Kidney (tissue), 13 donors: ENCODE measurements at regions not wholly inside any gene's neighbourhood (a gene's known extent, or its start where the extent isn't known, plus 50 kb on each side); places are given as distances from the start of the nearest gene placed in this dataset.
A peak's percentile ranks its signal among the peaks of the same experiment; 100 is the strongest.

Experiments used
- DNase-seq, 5 donors: peaks; one replicate each; pipeline ENCODE4 v3.0.0-alpha.2; 2013 to 2020
- FAIRE-seq: peaks from 2 replicates; lab custom pipeline; 2012; peaks lifted over from hg19 to GRCh38; lab: Jason Lieb, UNC
- H3K27ac ChIP-seq, 2 donors: one replicate each; pipeline ENCODE4 v1.7.0; 2013; ENCODE audit warnings: low read depth in 2 of 2, low read length in 2 of 2, inconsistent platforms in 1 of 2
- H3K27me3 ChIP-seq: one replicate; pipeline ENCODE4 v1.7.1; 2013; ENCODE audit warnings: low read length, inconsistent platforms; ENCODE audit not compliant: control insufficient read depth, insufficient read depth
- H3K36me3 ChIP-seq, 3 donors: one replicate each; pipeline versions ENCODE4 v1.7.0 to v1.7.1; 2013; ENCODE audit warnings: low read length in 3 of 3, control low read depth in 1 of 3, inconsistent platforms in 1 of 3; ENCODE audit not compliant: insufficient read depth in 3 of 3, control insufficient read depth in 2 of 3
- H3K4me1 ChIP-seq, 3 donors: one replicate each; pipeline versions ENCODE4 v1.7.0 to v1.7.1; 2013; ENCODE audit warnings: low read length in 3 of 3, inconsistent platforms in 1 of 3, low read depth in 1 of 3; ENCODE audit not compliant: control insufficient read depth in 2 of 3, insufficient read depth in 2 of 3
- H3K4me3 ChIP-seq, 3 donors: one replicate each; pipeline versions ENCODE4 v1.7.0 to v1.8.1; 2013; ENCODE audit warnings: low read length in 3 of 3, control low read depth in 1 of 3, inconsistent platforms in 1 of 3
- H3K9ac ChIP-seq, 3 donors: one replicate each; pipeline versions ENCODE4 v1.7.0 to v1.7.1; 2013; ENCODE audit warnings: low read length in 3 of 3, control low read depth in 1 of 3, inconsistent platforms in 1 of 3
- H3K9me3 ChIP-seq, 3 donors: one replicate each; pipeline versions ENCODE4 v1.7.0 to v1.7.1; 2013; ENCODE audit warnings: low read length in 3 of 3, control low read depth in 1 of 3, inconsistent platforms in 1 of 3; ENCODE audit not compliant: control insufficient read depth in 2 of 3, insufficient read depth in 1 of 3
- CTCF ChIP-seq: IDR thresholded peaks from 3 replicates; pipeline ENCODE4 v1.5.1; 2012; ENCODE audit warnings: mild to moderate bottlenecking, moderate library complexity, borderline replicate concordance; ENCODE audit not compliant: insufficient read depth; ENCODE audit errors: extremely low read depth
- intact Hi-C: fragments of 100-400 bp; cut with DNase I; formaldehyde crosslinking; loops from one replicate; pipeline ENCODE4 v1.11.1; 2022
- donor health status: control.
- donor health status: control.
- donor health status: control.
- donor health status: control.
- donor health status: control.
- donor health status: DM: yes; HTN: yes; CAD: no.
- donor health status: Normal renal cell carcinoma (clear cell type).

- Histone ChIP-seq H3K4me3 (no peak overlapping the region), H3K9ac (no peak overlapping the region), H3K4me1 (no peaks in the 10 kb centered on the region), H3K27me3 (no peaks in the 10 kb centered on the region), H3K27ac (no peak overlapping the region), H3K36me3 (no peaks in the 10 kb centered on the region), H3K9me3 (no peaks in the 10 kb centered on the region)
- no peak for TF ChIP-seq CTCF
- FAIRE-seq (no peak), DNase-seq (peak in 1 of 5 donors; percentile 25)
- intact Hi-C loops = no loop called here
Measured at GRCh38 chrX:122440832-122441231, 743.2 kb upstream of the GRIA3 start.

- H3K4me3 ChIP-seq = no peak overlapping the region
Measured at GRCh38 chrX:122441451-122441850, 742.6 kb upstream of the GRIA3 start.

GRCh38 chrX:122445466-122445865, 738.6 kb upstream of the GRIA3 start:
- no peak for TF ChIP-seq CTCF
- FAIRE-seq (no peak), DNase-seq (peak in 2 of 5 donors; percentile 2 to 44)
- H3K27ac ChIP-seq = no peak overlapping the region
- intact Hi-C loops = no loop called here
- no peak overlapping the region for H3K4me3 ChIP-seq
- no peaks in the 10 kb centered on the region for H3K4me1 ChIP-seq
- no peaks in the 10 kb centered on the region for H3K36me3 ChIP-seq
- H3K27me3 ChIP-seq = no peaks in the 10 kb centered on the region
- H3K9ac ChIP-seq = no peak overlapping the region
- H3K9me3 ChIP-seq = no peaks in the 10 kb centered on the region

More at GRCh38 chrX:122441451-122441850, 742.6 kb upstream of the GRIA3 start:
- Histone ChIP-seq H3K36me3 (no peaks in the 10 kb centered on the region), H3K9ac (no peak overlapping the region), H3K4me1 (no peaks in the 10 kb centered on the region), H3K27ac (no peak overlapping the region), H3K9me3 (no peaks in the 10 kb centered on the region), H3K27me3 (no peaks in the 10 kb centered on the region)
- intact Hi-C loops = no loop called here
- peak in 1 of 5 donors; percentile 36 for DNase-seq
- no peak for FAIRE-seq
- TF ChIP-seq CTCF = no peak

GRCh38 chrX:122464341-122464740, 719.7 kb upstream of the GRIA3 start:
- DNase-seq = no peak
- Histone ChIP-seq H3K4me3 (no peak overlapping the region), H3K27me3 (no peaks in the 10 kb centered on the region), H3K9me3 (no peaks in the 10 kb centered on the region), H3K9ac (no peak overlapping the region), H3K27ac (no peak overlapping the region), H3K4me1 (no peaks in the 10 kb centered on the region), H3K36me3 (no peaks in the 10 kb centered on the region)
- FAIRE-seq = peak; percentile 74
- TF ChIP-seq CTCF = no peak
- intact Hi-C loops = no loop called here
